Activated CD8-positive, alpha-beta T cell treated with anti-CD3 and anti-CD28 coated beads for 36 hours (primary cell): ENCODE measurements at regions not wholly inside any gene's neighbourhood (a gene's known extent, or its start where the extent isn't known, plus 50 kb on each side); places are given as distances from the start of the nearest gene placed in this dataset.
"Not testable (repeated sequence)": the region's sequence is repeated elsewhere in the genome, so short reads cannot be mapped to it uniquely, and the experiment has no call there.

Experiments
- ATAC-seq: fragments of 200-7000 bp; cut with Tn5 transposase; one replicate; pipeline ENCODE4 v1.10.0; 2021; ENCODE audit warnings: mild to moderate bottlenecking, moderate library complexity
- CTCF ChIA-PET: fragments of 350-600 bp; sonication (Branson Sonifier 250); formaldehyde crosslinking; loops from one replicate; lab custom pipeline; 2021; ENCODE audit warnings: antibody characterized with exemption; lab: Charles Lee
- POLR2A ChIA-PET: fragments of 350-600 bp; sonication (Branson Sonifier 250); formaldehyde crosslinking; loops from one replicate; lab custom pipeline; 2021; ENCODE audit warnings: antibody characterized with exemption; lab: Charles Lee
- DNase-seq: peaks from one replicate; pipeline ENCODE4 v3.0.0-alpha.2; 2020
- H3K27ac Mint-ChIP-seq: one replicate; pipeline ENCODE4 v1.8.0; 2021; ENCODE audit warnings: mild to moderate bottlenecking, mixed read lengths
- H3K27me3 Mint-ChIP-seq: one replicate; pipeline ENCODE4 v1.8.0; 2021; ENCODE audit warnings: mixed read lengths
- H3K36me3 Mint-ChIP-seq: one replicate; pipeline ENCODE4 v1.8.0; 2021; ENCODE audit warnings: low read depth, mixed read lengths
- H3K4me1 Mint-ChIP-seq: one replicate; pipeline ENCODE4 v1.8.0; 2021; ENCODE audit warnings: low read depth, mixed read lengths
- H3K4me3 Mint-ChIP-seq: one replicate; pipeline ENCODE4 v1.8.0; 2021; ENCODE audit warnings: mild to moderate bottlenecking, moderate library complexity, mixed read lengths
- H3K9me3 Mint-ChIP-seq: one replicate; pipeline ENCODE4 v1.8.0; 2021; ENCODE audit warnings: mixed read lengths
- intact Hi-C: fragments of 100-400 bp; cut with micrococcal nuclease; formaldehyde crosslinking; loops from one replicate; pipeline ENCODE4 v1.10.0; 2022
- TF ChIP-seq, protein P1 (sequence below): fragments of 200-600 bp; IDR thresholded peaks from one replicate; pipeline ENCODE4 v1.8.0; 2022; ENCODE audit warnings: antibody characterized with exemption, mild to moderate bottlenecking

- Mint-ChIP-seq H3K4me3 (no peak overlapping the region), H3K36me3 (no peaks in the 10 kb centered on the region), H3K9me3 (no peaks in the 10 kb centered on the region), H3K4me1 (peaks cover 3% of the 10 kb centered on the region), H3K27ac (no peak overlapping the region), H3K27me3 (no peaks in the 10 kb centered on the region)
- ChIA-PET POLR2A (no interaction called here), CTCF (no interaction called here)
- TF ChIP-seq, protein P1, sequence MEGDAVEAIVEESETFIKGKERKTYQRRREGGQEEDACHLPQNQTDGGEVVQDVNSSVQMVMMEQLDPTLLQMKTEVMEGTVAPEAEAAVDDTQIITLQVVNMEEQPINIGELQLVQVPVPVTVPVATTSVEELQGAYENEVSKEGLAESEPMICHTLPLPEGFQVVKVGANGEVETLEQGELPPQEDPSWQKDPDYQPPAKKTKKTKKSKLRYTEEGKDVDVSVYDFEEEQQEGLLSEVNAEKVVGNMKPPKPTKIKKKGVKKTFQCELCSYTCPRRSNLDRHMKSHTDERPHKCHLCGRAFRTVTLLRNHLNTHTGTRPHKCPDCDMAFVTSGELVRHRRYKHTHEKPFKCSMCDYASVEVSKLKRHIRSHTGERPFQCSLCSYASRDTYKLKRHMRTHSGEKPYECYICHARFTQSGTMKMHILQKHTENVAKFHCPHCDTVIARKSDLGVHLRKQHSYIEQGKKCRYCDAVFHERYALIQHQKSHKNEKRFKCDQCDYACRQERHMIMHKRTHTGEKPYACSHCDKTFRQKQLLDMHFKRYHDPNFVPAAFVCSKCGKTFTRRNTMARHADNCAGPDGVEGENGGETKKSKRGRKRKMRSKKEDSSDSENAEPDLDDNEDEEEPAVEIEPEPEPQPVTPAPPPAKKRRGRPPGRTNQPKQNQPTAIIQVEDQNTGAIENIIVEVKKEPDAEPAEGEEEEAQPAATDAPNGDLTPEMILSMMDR, result no peak
- intact Hi-C loops, result no loop called here
- DNase-seq (no peak), ATAC-seq (peak; percentile 47)
These were observed 209.7 kb downstream of the RHOU start for GRCh38 chr1:228944935-228945371.

- DNase-seq, result no peak
- CTCF ChIA-PET, result no interaction called here
- Mint-ChIP-seq H3K4me3 (no peak overlapping the region), H3K27me3 (no peaks in the 10 kb centered on the region), H3K36me3 (no peaks in the 10 kb centered on the region), H3K4me1 (peaks cover 3% of the 10 kb centered on the region), H3K9me3 (no peaks in the 10 kb centered on the region), H3K27ac (no peak overlapping the region)
- TF ChIP-seq, protein P1, result no peak
- intact Hi-C loops, result no loop called here
- no peak for ATAC-seq
- POLR2A ChIA-PET, result no interaction called here
These were observed 210.6 kb downstream of the RHOU start for GRCh38 chr1:228945885-228946284.

- ATAC-seq, H3K27me3 Mint-ChIP-seq, CTCF ChIA-PET, H3K9me3 Mint-ChIP-seq, H3K27ac Mint-ChIP-seq, POLR2A ChIA-PET, H3K4me1 Mint-ChIP-seq, H3K36me3 Mint-ChIP-seq, intact Hi-C loops, H3K4me3 Mint-ChIP-seq, DNase-seq: not testable (repeated sequence)
These were observed 214.3 kb downstream of the RHOU start for GRCh38 chr1:228949617-228950016.

- Mint-ChIP-seq H3K4me3 (no peak overlapping the region), H3K27me3 (no peaks in the 10 kb centered on the region), H3K9me3 (no peaks in the 10 kb centered on the region), H3K36me3 (no peaks in the 10 kb centered on the region), H3K4me1 (no peaks in the 10 kb centered on the region), H3K27ac (no peak overlapping the region)
- TF ChIP-seq, protein P1, result no peak
- ChIA-PET POLR2A (interaction anchor here (0.6 kb wide), 1 partner anchor 251 kb away, joined by 3 read pairs; no protein-coding TSS in a partner anchor), CTCF (no interaction called here)
- intact Hi-C loops, result no loop called here
- no peak for ATAC-seq
- DNase-seq, result no peak
These were observed 217.9 kb downstream of the RHOU start for GRCh38 chr1:228953207-228953606.

DNA sequence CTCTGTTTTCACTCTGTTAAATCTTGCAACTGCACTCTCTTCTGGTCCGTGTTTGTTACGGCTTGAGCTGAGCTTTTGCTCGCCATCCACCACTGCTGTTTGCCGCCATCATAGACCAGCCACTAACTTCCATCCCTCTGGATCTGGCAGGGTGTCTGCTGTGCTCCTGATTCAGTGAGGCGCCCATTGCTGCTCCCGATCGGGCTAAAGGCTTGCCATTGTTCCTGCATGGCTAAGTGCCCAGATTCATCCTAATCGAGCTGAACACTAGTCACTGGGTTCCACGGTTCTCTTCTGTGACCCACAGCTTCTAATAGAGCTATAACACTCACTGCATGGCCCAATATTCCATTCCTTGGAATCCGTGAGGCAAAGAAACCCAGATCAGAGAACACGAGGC, 218.5 kb downstream of the RHOU start:
- DNase-seq, H3K4me1 Mint-ChIP-seq, H3K36me3 Mint-ChIP-seq, H3K27ac Mint-ChIP-seq, intact Hi-C loops, H3K4me3 Mint-ChIP-seq, CTCF ChIA-PET, H3K27me3 Mint-ChIP-seq, ATAC-seq, H3K9me3 Mint-ChIP-seq: not testable (repeated sequence)
- POLR2A ChIA-PET, result interaction anchor here (0.6 kb wide), 1 partner anchor 1065 kb away, joined by 3 read pairs; no protein-coding TSS in a partner anchor

- Mint-ChIP-seq H3K27ac (no peak overlapping the region), H3K9me3 (no peaks in the 10 kb centered on the region), H3K4me1 (no peaks in the 10 kb centered on the region), H3K4me3 (no peak overlapping the region), H3K36me3 (no peaks in the 10 kb centered on the region), H3K27me3 (no peaks in the 10 kb centered on the region)
- intact Hi-C loops, result no loop called here
- ChIA-PET CTCF (no interaction called here), POLR2A (no interaction called here)
- no peak for DNase-seq
- TF ChIP-seq, protein P1, result no peak
- no peak for ATAC-seq
These were observed 220.4 kb downstream of the RHOU start for GRCh38 chr1:228955691-228956090.
